NCI-H2029 (cell line): ENCODE measurements at regions not wholly inside any gene's neighbourhood (a gene's known extent, or its start where the extent isn't known, plus 50 kb on each side); places are given as distances from the start of the nearest gene placed in this dataset.

Source experiments
- DNase-seq: peaks from one replicate; lab custom pipeline; 2025; lab: John Stamatoyannopoulos, UW

GRCh38 chr18:6465281-6465680, 50.6 kb upstream of the L3MBTL4 start:
- DNase-seq, result no peak

GRCh38 chr18:6476190-6476589, 61.5 kb upstream of the L3MBTL4 start:
- DNase-seq, result no peak

- DNase-seq, result no peak
Measured at GRCh38 chr18:6476880-6477279, 62.2 kb upstream of the L3MBTL4 start.

- no peak for DNase-seq
Measured at GRCh38 chr18:6478121-6478520, 63.4 kb upstream of the L3MBTL4 start.

GRCh38 chr18:6479699-6480098, 65.0 kb upstream of the L3MBTL4 start:
- DNase-seq, result no peak

GRCh38 chr18:6482198-6482977, 67.7 kb upstream of the L3MBTL4 start:
- DNase-seq, result peak; percentile 30

GRCh38 chr18:6484659-6485058, 69.9 kb upstream of the L3MBTL4 start:
- DNase-seq, result no peak

GRCh38 chr18:6486313-6486712, 71.6 kb upstream of the L3MBTL4 start:
- no peak for DNase-seq

GRCh38 chr18:6486764-6487426, 72.2 kb upstream of the L3MBTL4 start:
- DNase-seq, result no peak

- no peak for DNase-seq
Measured at GRCh38 chr18:6487968-6488367, 73.3 kb upstream of the L3MBTL4 start.

GRCh38 chr18:6488956-6489355, 74.2 kb upstream of the L3MBTL4 start:
- no peak for DNase-seq

GRCh38 chr18:6489977-6490376, 75.3 kb upstream of the L3MBTL4 start:
- no peak for DNase-seq

GRCh38 chr18:6493194-6493593, 78.5 kb upstream of the L3MBTL4 start:
- DNase-seq, result no peak

- DNase-seq, result no peak
Measured at GRCh38 chr18:6495536-6495935, 80.8 kb upstream of the L3MBTL4 start.

GRCh38 chr18:6497543-6497942, 82.8 kb upstream of the L3MBTL4 start:
- DNase-seq, result no peak

GRCh38 chr18:6498289-6498856, 83.7 kb upstream of the L3MBTL4 start:
- no peak for DNase-seq

- DNase-seq, result no peak
Measured at GRCh38 chr18:6504605-6505497, 90.1 kb upstream of the L3MBTL4 start.

GRCh38 chr18:6505498-6505875, 90.8 kb upstream of the L3MBTL4 start:
- DNase-seq, result no peak

GRCh38 chr18:6509417-6509816, 94.7 kb upstream of the L3MBTL4 start:
- no peak for DNase-seq

GRCh38 chr18:6509832-6510231, 95.1 kb upstream of the L3MBTL4 start:
- no peak for DNase-seq

- no peak for DNase-seq
Measured at GRCh38 chr18:6520901-6521300, 106.2 kb upstream of the L3MBTL4 start.

GRCh38 chr18:6521803-6522418, 107.2 kb upstream of the L3MBTL4 start:
- no peak for DNase-seq
